Esophagus squamous epithelium (tissue), 5 donors: ENCODE measurements at regions not wholly inside any gene's neighbourhood (a gene's known extent, or its start where the extent isn't known, plus 50 kb on each side); places are given as distances from the start of the nearest gene placed in this dataset.

Experiments
- DNase-seq: peaks from one replicate; lab custom pipeline; 2025; lab: John Stamatoyannopoulos, UW
- H3K27ac ChIP-seq, 4 donors: fragments of 200-600 bp; sonication (generic); one replicate each; pipeline ENCODE4 v1.5.1; 2016 to 2019; ENCODE audit warnings: mild to moderate bottlenecking in 1 of 4
- H3K27me3 ChIP-seq, 4 donors: fragments of 200-600 bp; sonication (generic); 1 replicate in 3 of 4; 2 replicates in 1 of 4; pipeline versions ENCODE4 v1.5.1 to v1.6.0; 2017 to 2021; ENCODE audit warnings: antibody characterized with exemption in 1 of 4
- H3K36me3 ChIP-seq, 3 donors: fragments of 200-600 bp; sonication (generic); one replicate each; pipeline ENCODE4 v1.5.1; 2016 to 2019
- H3K4me1 ChIP-seq, 3 donors: fragments of 200-600 bp; sonication (generic); one replicate each; pipeline ENCODE4 v1.5.1; 2017 to 2019
- H3K4me3 ChIP-seq, 4 donors: fragments of 200-600 bp; sonication (generic); 1 replicate in 3 of 4; 2 replicates in 1 of 4; pipeline ENCODE4 v1.5.1; 2016 to 2019; ENCODE audit warnings: mild to moderate bottlenecking in 2 of 4, moderate library complexity in 1 of 4
- H3K9me3 ChIP-seq, 3 donors: fragments of 200-600 bp; sonication (generic); one replicate each; pipeline ENCODE4 v1.5.1; 2016 to 2019
- POLR2A ChIP-seq, 4 donors: fragments of 450-650 bp; IDR thresholded peaks; one replicate each; pipeline ENCODE4 v1.6.1; 2017; ENCODE audit warnings: antibody characterized with exemption in 4 of 4, mild to moderate bottlenecking in 4 of 4, moderate library complexity in 3 of 4
- WGBS, 2 donors: methylation state at CpG; one replicate each; pipeline ENCODE4 v1.1.5; 2018; 5-methylcytosine and 5-hydroxymethylcytosine counted together
- intact Hi-C: fragments of 100-400 bp; cut with DNase I; formaldehyde crosslinking; loops from one replicate; pipeline ENCODE4 v1.15.0; 2022
- TF ChIP-seq, protein P1 (sequence below), 6 experiments: fragments of 450-650 bp in 4 of 6; fragments of 200-600 bp in 2 of 6; sonication (generic) in 2 of 6; IDR thresholded peaks; one replicate each; pipeline ENCODE4 v1.5.1; 2016 to 2019; ENCODE audit warnings: antibody characterized with exemption in 6 of 6, mild to moderate bottlenecking in 4 of 6, moderate library complexity in 4 of 6
- donor health status: DM: yes; HTN: yes; CAD: no.

DNA sequence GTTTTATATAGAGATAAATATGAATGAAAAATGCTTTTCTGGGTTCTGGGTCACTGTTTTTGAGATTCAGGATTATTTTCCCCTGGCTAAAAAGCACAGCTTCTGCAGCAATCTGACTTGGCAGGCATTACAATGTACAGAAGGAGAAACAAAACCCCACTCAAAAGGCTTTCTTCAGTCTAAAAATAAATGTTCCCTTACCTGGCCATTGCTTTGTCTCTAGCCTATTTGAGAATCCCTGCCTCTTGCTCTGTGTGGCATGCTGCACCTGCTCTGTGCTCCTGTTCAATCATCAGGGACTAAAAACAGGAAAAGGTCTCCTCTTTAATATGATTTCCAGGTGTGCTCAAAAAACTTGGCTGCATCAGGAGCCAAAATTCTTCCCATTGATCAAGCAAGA is 187.4 kb upstream of the STAC start:
- intact Hi-C loops, result no loop called here
- no peaks in the 10 kb centered on the region for H3K27me3 ChIP-seq
- no peak overlapping the region for H3K27ac ChIP-seq
- DNase-seq, result no peak
- no peaks in the 10 kb centered on the region for H3K36me3 ChIP-seq
- TF ChIP-seq, protein P1, sequence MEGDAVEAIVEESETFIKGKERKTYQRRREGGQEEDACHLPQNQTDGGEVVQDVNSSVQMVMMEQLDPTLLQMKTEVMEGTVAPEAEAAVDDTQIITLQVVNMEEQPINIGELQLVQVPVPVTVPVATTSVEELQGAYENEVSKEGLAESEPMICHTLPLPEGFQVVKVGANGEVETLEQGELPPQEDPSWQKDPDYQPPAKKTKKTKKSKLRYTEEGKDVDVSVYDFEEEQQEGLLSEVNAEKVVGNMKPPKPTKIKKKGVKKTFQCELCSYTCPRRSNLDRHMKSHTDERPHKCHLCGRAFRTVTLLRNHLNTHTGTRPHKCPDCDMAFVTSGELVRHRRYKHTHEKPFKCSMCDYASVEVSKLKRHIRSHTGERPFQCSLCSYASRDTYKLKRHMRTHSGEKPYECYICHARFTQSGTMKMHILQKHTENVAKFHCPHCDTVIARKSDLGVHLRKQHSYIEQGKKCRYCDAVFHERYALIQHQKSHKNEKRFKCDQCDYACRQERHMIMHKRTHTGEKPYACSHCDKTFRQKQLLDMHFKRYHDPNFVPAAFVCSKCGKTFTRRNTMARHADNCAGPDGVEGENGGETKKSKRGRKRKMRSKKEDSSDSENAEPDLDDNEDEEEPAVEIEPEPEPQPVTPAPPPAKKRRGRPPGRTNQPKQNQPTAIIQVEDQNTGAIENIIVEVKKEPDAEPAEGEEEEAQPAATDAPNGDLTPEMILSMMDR (IDR thresholded peaks at IDR 0.05), result no peak
- TF ChIP-seq POLR2A (IDR thresholded peaks at IDR 0.05), result no peak
- no peaks in the 10 kb centered on the region for H3K4me1 ChIP-seq
- H3K4me3 ChIP-seq, result no peak overlapping the region
- no peaks in the 10 kb centered on the region for H3K9me3 ChIP-seq

DNA sequence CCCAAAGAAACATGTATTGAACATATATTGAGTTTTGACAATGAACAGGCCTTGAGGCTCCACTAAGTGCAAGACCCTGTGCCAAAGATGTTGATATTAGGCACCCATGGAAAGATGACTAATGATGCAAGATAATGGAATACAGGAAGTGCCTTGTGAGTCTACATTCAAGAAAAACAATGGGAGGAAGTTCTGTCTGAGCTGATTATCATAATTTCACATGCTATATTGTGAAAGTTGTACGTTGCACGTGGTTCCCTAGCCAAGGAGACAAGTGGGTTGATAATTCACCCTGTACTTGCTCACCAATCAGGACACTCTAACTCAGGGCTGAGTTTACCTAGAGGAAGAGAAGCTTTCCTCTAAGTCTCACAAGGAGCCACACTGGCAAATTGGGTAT is 186.9 kb upstream of the STAC start:
- Histone ChIP-seq H3K4me3 (no peak overlapping the region), H3K9me3 (no peaks in the 10 kb centered on the region), H3K36me3 (no peaks in the 10 kb centered on the region), H3K4me1 (no peaks in the 10 kb centered on the region), H3K27ac (no peak overlapping the region), H3K27me3 (no peaks in the 10 kb centered on the region)
- 33 to 41% methylated on average over 2 of the region's 2 CpGs for WGBS, 2 donors
- TF ChIP-seq POLR2A (IDR thresholded peaks at IDR 0.05), result no peak
- TF ChIP-seq, protein P1 (IDR thresholded peaks at IDR 0.05), result no peak
- intact Hi-C loops, result no loop called here
- no peak for DNase-seq

DNA sequence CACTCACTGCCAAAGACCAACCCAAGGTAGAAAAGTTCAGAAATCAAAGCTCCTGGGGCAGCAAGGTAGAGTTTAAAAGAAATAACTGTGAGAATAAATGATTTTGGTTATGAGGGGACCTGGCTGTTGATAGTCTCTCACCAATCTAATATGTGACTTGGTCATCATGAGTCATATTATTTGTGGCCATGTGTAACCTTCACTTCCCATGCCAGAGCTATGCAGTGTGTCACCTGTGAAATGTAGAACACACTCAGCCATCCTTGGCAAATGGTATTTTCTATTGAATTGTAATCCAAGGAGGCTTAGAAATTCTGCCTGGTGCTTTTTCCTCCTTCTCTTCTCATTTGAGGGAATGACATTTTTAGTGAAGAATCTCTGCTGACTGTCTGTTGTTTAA is 184.2 kb upstream of the STAC start:
- DNase-seq, result no peak
- Histone ChIP-seq H3K4me1 (no peaks in the 10 kb centered on the region), H3K4me3 (no peak overlapping the region), H3K27me3 (no peaks in the 10 kb centered on the region), H3K9me3 (no peaks in the 10 kb centered on the region), H3K36me3 (no peaks in the 10 kb centered on the region), H3K27ac (no peak overlapping the region)
- TF ChIP-seq POLR2A (IDR thresholded peaks at IDR 0.05), result no peak
- TF ChIP-seq, protein P1 (IDR thresholded peaks at IDR 0.05), result no peak
- intact Hi-C loops, result no loop called here

DNA sequence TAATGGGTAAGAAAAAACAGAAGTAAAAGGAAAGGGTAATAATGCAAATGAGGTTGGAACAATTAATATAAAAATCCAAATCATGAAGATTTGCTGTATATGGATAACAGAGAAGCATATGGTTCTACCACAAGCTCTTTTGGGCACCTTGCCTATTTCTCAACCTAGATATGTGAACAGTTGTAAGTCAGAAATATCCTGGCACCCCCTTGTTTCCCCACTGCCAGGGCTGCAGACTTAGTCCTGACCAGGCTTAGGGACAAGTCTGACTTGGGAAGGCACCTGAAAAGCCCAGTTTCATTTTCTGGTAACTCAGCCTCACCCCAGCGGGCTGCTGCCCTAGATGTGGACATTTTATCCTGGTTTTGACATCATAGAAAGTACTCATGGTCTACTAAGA is 183.2 kb upstream of the STAC start:
- Histone ChIP-seq H3K4me3 (no peak overlapping the region), H3K27me3 (no peaks in the 10 kb centered on the region), H3K27ac (no peak overlapping the region), H3K9me3 (no peaks in the 10 kb centered on the region), H3K4me1 (no peaks in the 10 kb centered on the region), H3K36me3 (no peaks in the 10 kb centered on the region)
- intact Hi-C loops, result no loop called here
- TF ChIP-seq, protein P1 (IDR thresholded peaks at IDR 0.05), result no peak
- TF ChIP-seq POLR2A (IDR thresholded peaks at IDR 0.05), result no peak
- DNase-seq, result no peak
- WGBS, 2 donors, result 27 to 77% methylated on average over 1 of the region's 1 CpG

DNA sequence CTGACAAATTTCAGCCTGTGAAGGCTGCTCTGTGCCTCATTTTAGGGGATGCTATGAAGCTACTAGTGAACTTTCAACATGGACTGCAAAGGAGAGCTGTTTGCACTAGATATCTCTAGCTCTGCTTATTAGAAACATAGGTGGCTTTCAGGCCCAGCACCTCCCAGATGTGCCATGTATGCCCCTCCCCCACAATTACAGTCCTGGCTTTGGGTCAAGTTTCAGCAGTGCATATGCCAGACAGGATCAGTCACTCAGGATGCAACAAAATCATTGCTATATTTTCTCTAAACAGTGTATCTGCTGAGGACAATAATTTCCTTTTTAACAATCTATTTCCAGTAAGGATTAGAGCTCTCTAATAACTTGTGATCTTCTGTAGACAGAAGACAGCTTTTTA is 178.8 kb upstream of the STAC start:
- DNase-seq, result no peak
- no peak overlapping the region for H3K27ac ChIP-seq
- TF ChIP-seq, protein P1 (IDR thresholded peaks at IDR 0.05), result no peak
- TF ChIP-seq POLR2A (IDR thresholded peaks at IDR 0.05), result no peak
- no peaks in the 10 kb centered on the region for H3K4me1 ChIP-seq
- no peaks in the 10 kb centered on the region for H3K9me3 ChIP-seq
- intact Hi-C loops, result no loop called here
- H3K36me3 ChIP-seq, result no peaks in the 10 kb centered on the region
- H3K4me3 ChIP-seq, result no peak overlapping the region
- no peaks in the 10 kb centered on the region for H3K27me3 ChIP-seq
